GM13976 (cell line): ENCODE measurements at regions not wholly inside any gene's neighbourhood (a gene's known extent, or its start where the extent isn't known, plus 50 kb on each side); places are given as distances from the start of the nearest gene placed in this dataset.

Source experiments
- DNase-seq: peaks from one replicate; pipeline ENCODE4 v3.0.0; 2012; ENCODE audit warnings: low spot score
- in situ Hi-C: fragments of 300-500 bp; cut with MboI; formaldehyde crosslinking; loops from one replicate; pipeline ENCODE4 v1.12.0; 2022; ENCODE audit warnings: low sequenced_read_pairs, mixed read lengths, inconsistent platforms; ENCODE audit not compliant: unreplicated experiment
- TF ChIP-seq, protein P1 (sequence below): IDR thresholded peaks from 2 replicates; pipeline ENCODE4 v1.5.1; 2012; ENCODE audit warnings: borderline replicate concordance, mild to moderate bottlenecking; ENCODE audit not compliant: insufficient read depth; ENCODE audit errors: extremely low read depth, missing control alignments, control extremely low read depth

DNA sequence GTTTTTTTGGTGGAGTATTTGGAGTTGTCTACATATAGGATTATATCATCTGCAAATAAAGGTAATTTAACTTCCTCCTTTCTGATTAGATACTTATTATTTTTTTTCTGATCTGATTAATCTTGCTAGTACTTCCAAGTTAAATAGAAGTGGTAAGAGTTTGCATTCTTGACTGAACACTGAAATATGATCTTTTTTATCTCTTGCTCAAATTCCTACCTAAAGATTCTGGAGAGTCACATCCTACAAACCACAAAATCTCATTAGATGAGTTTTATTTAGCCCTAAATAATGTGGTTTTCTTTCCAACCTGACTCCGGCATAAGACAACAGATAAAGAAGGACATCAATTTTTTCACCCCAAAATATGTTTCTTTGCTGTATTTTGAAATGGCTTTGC is 977.9 kb upstream of the GBE1 start:
- no peak for DNase-seq
- TF ChIP-seq, protein P1, sequence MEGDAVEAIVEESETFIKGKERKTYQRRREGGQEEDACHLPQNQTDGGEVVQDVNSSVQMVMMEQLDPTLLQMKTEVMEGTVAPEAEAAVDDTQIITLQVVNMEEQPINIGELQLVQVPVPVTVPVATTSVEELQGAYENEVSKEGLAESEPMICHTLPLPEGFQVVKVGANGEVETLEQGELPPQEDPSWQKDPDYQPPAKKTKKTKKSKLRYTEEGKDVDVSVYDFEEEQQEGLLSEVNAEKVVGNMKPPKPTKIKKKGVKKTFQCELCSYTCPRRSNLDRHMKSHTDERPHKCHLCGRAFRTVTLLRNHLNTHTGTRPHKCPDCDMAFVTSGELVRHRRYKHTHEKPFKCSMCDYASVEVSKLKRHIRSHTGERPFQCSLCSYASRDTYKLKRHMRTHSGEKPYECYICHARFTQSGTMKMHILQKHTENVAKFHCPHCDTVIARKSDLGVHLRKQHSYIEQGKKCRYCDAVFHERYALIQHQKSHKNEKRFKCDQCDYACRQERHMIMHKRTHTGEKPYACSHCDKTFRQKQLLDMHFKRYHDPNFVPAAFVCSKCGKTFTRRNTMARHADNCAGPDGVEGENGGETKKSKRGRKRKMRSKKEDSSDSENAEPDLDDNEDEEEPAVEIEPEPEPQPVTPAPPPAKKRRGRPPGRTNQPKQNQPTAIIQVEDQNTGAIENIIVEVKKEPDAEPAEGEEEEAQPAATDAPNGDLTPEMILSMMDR = no peak
- in situ Hi-C loops = no loop called here

DNA sequence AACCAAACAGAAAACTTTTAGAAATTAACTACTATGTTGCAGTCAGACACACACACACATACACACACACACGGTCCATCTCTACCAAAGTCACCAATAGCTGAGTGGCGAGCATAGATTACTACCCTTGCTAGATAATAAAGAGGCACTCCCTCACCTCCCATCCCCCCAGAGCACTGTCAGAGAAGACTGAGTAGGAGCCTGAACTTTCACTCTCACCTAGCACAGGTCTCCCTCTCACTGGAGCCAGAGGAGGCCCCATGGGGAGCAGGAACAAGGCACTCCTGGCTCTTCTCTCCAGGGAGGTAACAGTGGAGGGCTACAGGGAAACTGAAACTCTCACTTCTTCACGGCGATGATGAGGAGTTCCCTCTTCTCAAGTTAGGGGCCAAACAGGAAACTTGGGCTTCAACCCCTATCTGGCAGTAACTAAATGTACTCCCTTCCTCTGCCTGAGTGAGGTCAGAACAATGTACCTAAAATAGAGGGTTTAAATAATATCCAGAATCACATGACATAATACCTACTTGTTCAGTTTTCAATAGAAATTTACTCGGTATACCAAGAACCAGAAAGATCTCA is 975.3 kb upstream of the GBE1 start:
- in situ Hi-C loops = no loop called here
- DNase-seq = no peak

DNA sequence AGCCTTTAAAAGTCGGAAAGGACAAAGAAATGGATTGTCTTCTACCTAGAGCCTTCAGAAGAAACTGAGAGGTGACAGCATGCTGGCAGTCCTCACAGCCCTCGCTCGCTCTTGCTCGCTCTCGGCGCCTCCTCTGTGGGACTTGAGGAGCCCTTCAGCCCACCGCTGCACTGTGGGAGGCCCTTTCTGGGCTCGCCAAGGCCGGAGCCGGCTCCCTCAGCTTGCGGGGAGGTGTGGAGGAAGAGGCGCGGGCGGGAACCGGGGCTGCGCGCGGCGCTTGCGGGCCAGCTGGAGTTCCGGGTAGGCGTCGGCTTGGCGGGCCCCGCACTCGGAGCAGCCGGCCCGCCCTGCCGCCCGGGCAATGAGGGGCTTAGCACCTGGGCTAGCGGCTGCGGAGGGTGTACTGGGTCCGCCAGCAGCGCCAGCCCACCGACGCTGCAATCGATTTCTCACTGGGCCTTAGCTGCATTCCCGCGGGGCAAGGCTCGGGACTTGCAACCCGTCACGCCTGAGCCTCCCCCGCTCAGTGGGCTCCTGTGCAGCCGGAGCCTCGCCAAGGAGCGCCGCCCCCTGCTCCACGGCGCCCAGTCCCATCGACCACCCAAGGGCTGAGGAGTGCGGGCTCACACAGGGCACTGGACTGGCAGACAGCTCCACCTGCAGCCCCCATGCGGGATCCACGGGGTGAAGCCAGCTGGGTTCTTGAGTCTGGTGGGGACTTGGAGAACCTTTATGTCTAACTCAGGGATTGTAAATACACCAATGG is 953.8 kb upstream of the GBE1 start:
- no peak for DNase-seq
- in situ Hi-C loops = no loop called here
- TF ChIP-seq, protein P1 = no peak

More for the DNA sequence above, 975.3 kb upstream of the GBE1 start:
- TF ChIP-seq, protein P1 = no peak

DNA sequence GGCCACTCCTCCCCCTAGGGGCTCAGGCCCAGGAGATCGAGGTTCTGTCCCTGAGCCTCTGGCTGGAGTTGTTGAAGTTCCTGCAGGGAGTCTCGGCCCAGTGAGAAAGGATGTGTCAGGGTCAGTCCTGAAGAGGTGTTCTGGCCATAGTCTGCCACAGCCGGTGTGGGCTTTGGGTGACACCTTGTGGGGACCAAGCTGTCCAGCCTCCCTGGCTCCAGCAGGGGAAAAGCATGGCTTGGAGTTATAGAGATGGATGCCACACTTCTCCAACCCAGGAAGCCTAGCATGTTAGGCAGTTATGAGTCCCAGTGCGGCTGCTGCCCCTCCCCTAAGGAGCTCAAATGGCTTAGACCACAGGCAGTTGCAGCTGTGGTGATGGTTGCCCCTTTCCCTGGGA is 945.6 kb upstream of the GBE1 start:
- TF ChIP-seq, protein P1 = no peak
- no peak for DNase-seq
- in situ Hi-C loops = no loop called here

DNA sequence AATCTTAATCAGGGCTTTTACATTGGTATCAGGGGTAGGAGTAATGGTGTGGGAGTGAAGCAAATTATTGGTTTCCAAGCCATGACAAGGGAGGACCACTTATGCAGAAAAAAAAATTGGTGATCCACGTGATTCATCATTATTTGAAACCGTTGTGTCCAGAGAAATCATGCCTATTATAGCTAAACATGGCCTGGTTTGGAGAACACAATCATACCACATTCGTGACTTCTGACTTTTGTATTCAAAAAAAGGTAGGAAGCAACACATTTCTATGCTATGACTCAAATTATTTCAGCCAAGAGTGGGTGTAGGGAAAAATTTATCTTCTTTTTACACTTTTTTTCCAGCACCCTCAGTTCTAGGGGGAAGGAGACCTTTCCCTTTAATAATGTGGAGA is 924.3 kb upstream of the GBE1 start:
- no peak for DNase-seq
- TF ChIP-seq, protein P1 = no peak
- in situ Hi-C loops = no loop called here

DNA sequence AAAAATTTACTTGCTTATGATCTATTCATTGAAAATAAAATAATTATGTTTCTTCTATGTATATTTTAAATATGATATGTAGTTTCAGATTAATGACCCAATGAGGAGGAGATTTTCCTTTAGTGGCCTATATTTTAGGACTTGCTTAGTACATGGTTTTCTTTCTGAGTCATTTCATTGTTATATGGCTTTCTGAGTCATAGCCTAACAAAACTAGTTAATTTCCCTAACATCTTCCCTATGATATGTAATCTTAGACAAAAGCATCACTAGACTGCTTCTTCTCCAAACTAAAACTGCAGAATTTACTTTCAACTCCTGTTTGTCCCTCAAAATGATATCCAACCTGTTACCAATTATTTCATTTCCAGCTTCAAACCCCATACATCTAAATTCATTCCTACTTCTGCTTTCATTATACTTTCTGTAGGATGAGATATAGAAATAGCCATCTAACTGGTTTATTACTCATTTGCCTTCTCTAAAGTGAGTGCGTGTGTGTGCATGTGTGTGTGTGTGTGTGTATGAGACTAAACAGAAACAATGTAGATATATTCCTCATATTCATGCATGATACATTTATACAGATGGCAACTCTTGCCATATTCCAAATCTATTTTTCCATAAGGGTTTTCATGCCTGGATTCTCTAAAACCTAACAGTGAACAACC is 915.0 kb upstream of the GBE1 start:
- DNase-seq = no peak
- in situ Hi-C loops = no loop called here
- TF ChIP-seq, protein P1 = no peak
